ENCODE measurements at regions not wholly inside any gene's neighbourhood (a gene's known extent, or its start where the extent isn't known, plus 50 kb on each side); places are given as distances from the start of the nearest gene placed in this dataset.
"Not testable (repeated sequence)": the region's sequence is repeated elsewhere in the genome, so short reads cannot be mapped to it uniquely, and the experiment has no call there.

GRCh38 chr7:51869452-51869851, 552.8 kb upstream of the COBL start:
- DNase-seq = no peak

DNA sequence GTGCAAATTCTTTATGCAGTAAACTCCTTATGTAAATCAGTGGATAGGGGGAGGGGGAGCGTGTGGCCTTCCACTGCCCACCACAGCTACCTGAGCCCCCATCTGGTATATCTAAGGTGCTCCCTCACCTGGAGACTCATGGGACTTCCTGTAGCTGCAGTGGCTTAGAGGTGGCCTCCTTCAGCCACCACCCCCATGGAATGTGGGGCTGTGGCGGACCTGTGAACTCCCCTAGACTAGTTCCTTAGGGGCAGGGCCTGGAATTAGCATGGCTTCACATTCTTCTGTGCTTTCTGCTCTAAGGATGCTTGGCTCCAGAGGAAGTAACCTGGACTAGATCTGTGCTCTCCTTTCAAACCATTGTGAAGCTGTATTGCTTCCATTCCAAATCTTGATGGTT, 550.5 kb upstream of the COBL start:
- DNase-seq = no peak

DNA sequence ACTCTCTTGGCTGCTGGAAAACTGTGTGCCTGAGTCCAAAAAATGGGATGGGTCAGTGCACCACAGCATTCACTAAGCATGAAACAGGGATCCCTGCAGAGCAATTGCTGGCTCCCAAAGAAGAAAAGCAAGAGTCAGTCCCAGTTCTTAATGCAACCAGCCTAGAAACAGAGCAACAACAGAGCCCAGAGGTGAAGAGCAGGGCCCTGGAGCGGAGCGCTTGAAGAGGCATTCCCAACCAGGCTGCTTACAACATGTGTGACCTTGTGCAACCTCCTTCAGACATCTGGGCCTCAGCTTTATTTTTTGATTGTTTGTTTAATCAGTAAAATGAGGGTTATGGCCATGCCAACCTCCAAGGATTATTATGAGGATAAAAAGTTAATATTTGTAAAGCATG, 543.7 kb upstream of the COBL start:
- no peak for DNase-seq

DNA sequence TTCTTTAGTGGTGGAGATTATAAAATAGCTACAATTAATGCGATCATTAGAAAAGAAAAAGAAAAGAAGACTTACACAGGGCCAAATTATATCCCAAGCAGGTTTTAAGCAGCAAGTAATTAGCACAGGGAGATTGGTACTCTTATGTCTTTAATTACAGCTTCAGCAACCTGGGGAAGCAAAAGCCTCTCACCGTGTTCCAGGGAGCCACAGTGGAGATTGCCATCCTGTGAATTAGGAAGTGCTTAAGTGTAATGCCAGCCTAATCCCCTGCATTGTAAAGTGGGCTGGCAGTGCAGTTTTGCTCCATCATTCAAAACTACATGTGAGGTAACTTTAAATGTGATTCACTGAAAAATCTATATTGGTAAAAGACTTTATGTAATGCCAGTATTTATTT, 533.5 kb upstream of the COBL start:
- no peak for DNase-seq

DNA sequence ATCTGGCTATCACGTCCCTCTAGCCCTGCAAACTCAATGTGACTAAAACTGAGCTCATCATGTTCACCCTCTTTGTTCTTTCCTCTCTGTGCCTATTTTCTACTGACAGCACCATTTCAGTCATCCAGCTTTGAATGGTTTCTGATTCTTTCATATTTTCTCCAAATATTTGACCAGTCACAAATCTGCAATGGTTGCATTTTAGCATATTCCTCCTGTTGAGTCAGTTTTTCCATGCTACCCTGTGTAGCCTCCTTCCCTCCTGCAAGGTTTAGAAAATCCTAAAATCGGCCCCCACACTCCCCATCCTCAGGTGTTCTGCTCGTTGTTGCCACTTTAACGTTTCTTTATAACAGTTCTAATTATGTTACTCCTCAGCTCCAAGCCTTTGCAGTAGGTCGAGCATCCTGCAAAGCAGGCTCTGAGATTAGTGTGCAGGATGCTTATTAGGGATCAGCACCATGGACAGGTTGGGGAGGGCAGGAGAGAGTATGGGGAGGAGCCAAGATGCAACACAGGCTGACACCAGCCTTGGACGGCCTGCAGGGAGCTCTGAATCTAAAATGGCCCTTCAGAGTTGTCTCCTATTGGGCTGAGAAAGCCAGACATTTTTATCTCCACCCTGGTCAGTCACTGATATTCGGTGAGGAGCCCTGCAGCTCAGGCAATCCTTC, 531.0 kb upstream of the COBL start:
- no peak for DNase-seq

DNA sequence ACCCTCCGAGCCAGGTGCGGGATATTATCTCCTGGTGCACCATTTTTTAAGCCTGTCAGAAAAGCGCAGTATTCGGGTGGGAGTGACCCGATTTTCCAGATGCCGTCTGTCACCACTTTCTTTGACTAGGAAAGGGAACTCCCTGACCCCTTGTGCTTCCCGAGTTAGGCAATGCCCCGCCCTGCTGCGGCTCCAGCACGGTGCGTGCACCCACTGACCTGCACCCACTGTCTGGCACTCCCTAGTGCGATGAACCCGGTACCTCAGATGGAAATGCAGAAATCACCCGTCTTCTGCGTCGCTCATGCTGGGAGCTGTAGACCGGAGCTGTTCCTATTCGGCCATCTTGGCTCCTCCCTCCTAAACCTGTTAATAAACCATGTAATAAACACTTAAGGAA, 522.5 kb upstream of the COBL start:
- not testable (repeated sequence) for DNase-seq

DNA sequence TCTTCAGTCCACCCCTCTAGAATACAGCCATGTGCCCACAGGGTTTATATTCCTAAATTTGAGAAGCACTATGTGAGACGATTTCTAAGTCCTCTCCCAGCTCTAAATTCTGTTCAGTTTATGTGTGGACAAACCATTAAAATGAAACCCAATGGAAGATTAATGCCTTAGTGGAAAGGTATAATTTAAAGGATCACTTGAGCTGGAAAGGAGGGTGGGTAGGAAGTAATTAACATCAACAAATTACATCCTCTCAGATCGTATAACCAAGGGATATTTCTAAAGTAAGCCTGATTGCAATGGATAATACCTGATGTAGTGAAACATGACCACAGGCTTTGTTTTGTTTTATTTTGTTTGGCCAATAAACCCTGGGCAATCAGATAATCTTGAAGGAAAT, 511.0 kb upstream of the COBL start:
- DNase-seq = no peak

- DNase-seq = no peak
Observed at GRCh38 chr7:51824050-51824449, 507.4 kb upstream of the COBL start.

GRCh38 chr7:51823437-51823836, 506.8 kb upstream of the COBL start:
- no peak for DNase-seq

DNA sequence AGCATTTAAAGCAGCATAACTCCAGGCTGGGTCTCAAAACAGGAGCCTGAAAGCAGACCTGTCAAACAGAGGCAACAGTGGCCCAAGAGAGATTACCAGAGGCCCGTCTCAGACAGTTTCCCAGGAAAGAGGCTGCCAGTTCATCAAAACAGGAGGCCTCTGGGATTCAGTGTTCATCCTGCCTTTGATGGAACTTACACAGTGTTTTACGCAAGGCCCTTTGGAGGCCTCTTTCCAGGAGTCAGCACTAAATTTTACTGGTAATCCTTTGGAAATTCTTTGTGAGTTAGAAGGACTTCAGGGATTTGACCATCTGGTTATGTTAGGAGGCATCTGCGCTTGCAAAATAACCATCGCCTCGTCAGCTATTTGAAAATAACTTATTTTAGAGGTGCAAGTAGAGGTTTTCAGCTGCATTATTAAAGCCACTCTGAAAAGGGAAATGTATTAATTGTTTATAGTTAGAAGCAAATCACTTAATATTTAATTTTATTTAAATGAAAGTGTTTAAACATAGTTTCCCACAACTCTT, 501.2 kb upstream of the COBL start:
- DNase-seq = no peak

DNA sequence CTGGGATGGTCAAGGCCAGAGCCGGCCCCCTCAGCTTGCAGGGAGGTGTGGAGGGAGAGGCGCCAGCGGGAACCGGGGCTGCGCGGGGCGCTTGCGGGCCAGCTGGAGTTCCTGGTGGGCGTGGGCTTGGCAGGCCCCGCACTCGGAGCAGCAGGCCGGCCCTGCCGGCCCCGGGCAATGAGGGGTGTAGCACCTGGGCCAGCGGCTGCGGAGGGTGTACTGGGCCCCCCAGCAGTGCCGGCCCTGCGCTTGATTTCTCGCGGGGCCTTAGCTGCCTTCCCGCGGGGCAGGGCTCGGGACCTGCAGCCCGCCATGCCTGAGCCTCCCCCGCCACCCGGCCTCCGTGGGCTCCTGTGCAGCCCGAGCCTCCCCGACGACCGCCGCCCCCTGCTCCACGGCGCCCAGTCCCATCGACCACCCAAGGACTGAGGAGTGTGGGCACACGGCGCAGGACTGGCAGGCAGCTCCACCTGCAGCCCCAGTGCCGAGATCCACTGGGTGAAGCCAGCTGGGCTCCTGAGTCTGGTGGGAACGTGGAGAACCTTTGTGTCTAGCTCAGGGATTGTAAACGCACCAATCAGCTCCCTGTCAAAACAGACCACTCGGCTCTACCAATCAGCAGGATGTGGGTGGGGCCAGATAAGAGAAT, 489.3 kb upstream of the COBL start:
- DNase-seq = not testable (repeated sequence)

DNA sequence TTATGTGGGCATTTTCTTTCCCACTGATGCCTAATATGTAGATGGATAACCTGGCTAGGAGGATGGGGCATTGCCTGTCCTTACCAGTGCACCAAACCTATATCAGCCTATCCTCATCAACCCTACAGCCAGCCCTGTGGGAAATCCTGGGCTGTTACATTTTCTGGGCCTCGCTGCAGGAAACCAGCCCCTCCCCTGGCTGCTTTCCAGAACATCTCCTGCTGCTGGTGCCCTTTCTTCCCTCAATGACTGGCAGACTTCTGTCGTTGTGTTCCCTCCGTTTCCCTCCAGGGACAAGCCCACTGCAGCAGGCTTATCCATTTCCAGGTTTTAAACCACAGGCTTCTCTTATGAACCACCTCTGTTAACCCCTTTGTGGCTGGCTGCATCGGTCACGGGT, 486.1 kb upstream of the COBL start:
- DNase-seq = no peak

DNA sequence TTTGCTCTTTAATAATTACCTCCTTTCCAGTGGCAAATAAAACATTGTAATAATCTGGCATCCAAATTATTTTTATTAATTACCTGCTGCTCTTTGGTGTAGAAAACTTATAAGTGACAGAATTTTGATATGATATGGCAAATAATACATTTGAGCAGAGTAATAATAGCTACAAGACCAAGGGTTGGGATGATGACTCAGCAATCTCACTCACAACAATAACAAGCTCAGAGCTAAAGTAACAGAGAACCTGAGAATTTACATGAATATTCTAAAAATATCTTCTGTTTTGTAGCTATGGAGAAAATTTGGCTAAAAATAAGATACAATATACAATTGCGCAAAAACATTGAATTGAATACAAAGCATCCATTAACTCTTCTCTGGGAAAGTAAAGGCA, 480.8 kb upstream of the COBL start:
- no peak for DNase-seq

DNA sequence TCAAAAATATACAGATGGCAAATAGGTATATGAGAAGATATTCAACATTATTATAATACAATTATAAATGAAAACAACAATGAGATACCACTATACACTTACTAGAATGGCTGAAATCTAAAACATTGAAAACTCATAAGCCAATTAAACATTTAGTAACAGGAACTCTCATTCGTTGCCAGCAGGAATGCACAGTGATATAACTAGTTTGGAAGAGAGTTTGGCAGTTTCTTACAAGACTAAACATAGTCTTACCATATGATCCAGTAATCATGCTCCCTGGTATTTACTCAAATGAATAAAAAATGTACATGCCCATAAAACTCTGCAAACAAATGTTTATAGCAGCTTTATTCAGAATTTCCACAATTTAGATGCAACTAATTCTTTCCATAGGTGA, 476.2 kb upstream of the COBL start:
- no peak for DNase-seq

GRCh38 chr7:51789489-51789888, 472.9 kb upstream of the COBL start:
- no peak for DNase-seq

DNA sequence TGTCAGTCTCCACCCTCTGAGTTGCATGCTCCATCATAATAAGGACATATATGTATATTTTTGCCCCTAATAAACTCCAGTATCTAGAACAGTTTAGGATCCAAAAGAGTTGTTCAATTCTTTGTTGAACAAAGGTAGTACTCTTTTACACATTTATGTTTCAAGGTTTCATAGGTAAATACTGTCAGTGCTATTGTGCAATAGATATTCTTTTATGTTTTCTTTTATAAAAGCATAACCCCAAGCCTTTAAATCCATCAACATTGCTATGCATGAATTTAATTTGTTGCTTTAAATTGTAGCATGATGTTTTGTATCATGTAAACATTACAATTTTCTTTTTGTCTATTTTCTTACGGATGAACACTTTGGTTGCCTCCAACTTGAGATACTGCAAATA, 469.7 kb upstream of the COBL start:
- DNase-seq = no peak

DNA sequence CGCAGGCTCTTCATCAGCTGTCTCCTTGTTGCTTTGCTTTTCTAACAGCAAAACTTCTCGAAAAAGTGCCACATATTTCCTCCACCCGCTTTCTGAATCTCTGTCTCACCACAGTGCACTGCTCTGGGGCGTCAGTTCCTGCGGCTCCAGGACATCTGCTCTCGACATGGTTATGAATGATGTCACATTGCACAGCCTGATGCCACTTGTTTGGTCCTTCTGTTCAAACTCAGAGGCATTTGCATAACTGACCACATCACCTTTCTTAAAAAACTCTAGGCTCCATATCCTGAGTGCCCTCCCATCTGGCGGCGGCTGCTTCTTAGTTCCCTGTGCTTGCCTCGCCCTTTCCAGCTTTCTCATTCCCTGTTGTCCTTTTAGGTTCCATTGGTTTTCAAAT, 469.3 kb upstream of the COBL start:
- no peak for DNase-seq

DNA sequence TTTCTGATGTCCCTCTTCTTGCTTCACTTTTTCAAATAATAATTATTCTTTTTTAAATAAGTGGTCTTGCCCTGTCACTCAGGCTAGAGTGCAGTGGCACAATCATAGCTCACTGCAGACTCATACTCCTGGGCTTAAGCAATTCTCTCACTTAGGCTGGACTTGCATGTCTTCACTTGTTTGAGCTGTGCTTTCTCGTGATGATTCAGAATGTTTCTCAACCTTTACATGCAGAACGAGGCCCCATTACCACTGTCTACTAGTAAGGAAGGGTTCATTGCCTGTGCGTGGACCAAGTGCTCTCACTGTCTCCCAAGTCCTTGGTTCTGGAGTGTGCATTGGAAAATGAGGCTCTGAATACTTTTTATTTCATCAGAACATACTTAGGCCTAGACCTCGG, 468.6 kb upstream of the COBL start:
- DNase-seq = no peak

DNA sequence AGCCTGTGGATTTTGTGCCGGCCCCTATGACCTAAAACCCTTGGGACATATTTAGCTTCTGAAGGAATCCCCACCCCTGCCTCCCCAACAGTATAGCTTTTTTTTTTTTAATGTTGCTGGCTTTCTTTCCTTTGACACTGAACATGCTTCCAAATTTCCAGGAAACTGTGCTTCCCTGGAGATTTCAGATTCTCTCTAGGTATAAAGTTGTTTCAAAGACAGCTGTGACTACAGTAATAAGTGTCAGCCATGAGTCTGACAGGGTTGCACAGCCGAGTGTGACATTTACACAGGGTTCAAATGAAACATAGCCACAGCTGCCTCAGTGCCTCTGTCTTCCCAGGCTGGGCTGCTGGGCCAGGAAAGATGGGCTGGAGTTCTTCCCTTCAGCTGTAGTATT, 466.6 kb upstream of the COBL start:
- DNase-seq = no peak

DNA sequence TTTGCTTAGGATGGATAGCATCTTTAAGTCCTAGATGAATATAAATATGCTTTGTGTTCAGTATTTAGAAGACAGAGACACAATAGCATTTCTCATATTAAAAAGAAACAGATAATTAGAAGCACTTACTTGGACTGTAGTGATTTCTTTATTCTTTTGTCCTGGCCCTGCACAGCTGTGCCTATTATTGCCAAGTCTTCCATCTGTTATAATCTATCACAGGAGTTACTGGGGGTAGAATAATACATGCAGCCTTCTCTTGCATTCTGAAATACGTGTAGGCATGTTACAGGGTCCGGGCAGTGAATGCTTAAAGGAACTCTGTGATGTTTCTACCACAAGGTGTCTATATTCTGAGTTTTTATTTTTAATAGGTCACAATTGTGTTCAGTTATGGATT, 461.5 kb upstream of the COBL start:
- no peak for DNase-seq

- DNase-seq = no peak
Observed at GRCh38 chr7:51774178-51774577, 457.6 kb upstream of the COBL start.

DNA sequence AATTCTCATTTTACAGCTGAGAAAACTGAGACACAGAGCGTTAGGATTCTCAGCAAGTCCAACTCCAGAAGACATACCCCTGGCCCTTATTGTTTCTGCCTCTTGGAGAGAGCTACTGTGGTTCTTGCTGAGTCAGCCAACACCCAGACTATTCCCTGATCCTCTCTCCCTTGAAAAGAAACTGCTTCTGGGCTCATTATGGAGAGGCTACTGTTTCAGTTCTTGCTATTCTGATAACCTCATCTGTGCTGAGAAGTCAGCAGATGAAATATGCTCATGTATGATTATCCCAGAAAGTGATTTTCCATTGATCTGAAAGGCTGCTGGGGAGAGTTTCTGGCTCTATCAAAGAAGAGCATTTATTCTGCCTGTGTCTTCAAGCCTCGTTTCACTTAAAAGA, 455.6 kb upstream of the COBL start:
- DNase-seq = no peak

DNA sequence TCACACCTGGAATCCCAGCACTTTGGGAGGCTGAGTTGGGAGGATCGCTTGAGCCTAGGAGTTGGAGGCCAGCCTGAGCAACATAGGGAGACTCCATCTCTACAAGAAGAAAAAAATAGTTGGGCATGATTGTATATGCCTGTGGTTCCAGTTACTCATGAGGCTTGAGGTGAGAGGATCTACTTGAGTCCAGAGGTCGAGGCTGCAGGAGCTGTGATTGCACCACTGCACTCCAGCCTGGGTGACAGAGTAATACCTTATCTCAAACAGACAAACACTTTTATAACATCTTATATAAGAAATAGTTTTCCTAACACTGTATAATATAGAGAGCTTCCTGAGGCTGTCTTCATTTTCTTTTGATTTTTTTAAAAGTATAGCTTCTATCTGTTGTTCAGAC, 448.4 kb upstream of the COBL start:
- DNase-seq = no peak

- no peak for DNase-seq
Observed at GRCh38 chr7:51759985-51760384, 443.4 kb upstream of the COBL start.

- DNase-seq = no peak
Observed at GRCh38 chr7:51757960-51758359, 441.4 kb upstream of the COBL start.

Measured in right forelimb (tissue), 1 donor.